HEK293T (cell line): ENCODE measurements at regions not wholly inside any gene's neighbourhood (a gene's known extent, or its start where the extent isn't known, plus 50 kb on each side); places are given as distances from the start of the nearest gene placed in this dataset.

ENCODE experiments used
- CTBP1 ChIP-seq: fragments of 450-650 bp; IDR thresholded peaks from 2 replicates; pipeline ENCODE4 v1.6.1; 2016; ENCODE audit warnings: borderline replicate concordance
- SP1 ChIP-seq: fragments of 450-650 bp; IDR thresholded peaks from 2 replicates; pipeline ENCODE4 v1.6.1; 2017

DNA sequence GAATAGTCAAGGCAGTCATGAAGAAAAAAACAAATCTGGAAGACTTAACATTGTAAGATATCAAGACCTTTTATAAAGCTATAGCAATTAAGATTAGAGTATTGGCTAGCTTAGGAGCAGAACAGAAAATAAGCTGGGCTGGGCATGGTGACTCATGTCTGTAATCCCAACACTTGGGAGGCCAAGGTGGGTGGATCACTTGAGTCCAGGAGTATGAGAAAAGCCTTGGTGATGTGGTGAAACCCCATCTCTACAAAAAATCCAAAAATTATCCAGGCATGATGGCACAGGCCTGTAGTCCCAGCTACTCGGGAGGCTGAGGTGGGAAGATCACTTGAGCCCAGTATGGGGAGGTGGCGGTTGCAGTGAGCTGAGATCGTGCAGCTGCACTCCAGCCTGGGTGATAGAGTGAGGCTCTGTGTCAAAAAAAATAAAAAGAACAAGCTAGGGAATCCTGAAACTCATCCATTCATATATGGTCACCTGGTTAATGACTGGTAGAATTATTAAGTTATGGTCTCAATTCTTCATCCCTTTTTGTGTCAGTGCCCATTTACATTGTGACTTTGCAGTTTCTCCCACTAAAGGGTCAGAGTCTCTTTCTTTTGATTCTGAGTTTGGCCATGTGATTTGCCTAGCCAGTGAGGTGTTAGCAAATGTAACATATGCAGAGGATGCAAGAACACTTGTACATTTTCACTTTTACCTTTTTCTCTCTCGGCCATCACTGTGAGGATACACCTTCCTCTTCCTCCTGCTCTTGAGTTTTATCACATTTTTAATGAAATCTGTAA is 144.6 kb upstream of the SGCD start:
- no peak for TF ChIP-seq CTBP1
- no peak for TF ChIP-seq SP1
